ENCODE measurements at regions not wholly inside any gene's neighbourhood (a gene's known extent, or its start where the extent isn't known, plus 50 kb on each side); places are given as distances from the start of the nearest gene placed in this dataset.
"Not testable (repeated sequence)": the region's sequence is repeated elsewhere in the genome, so short reads cannot be mapped to it uniquely, and the experiment has no call there.

GRCh38 chr14:97993508-97994019 is 1196.4 kb downstream of the VRK1 start:
- no peak for DNase-seq

- DNase-seq = no peak
Measured at GRCh38 chr14:97994020-97994531, 1196.9 kb downstream of the VRK1 start.

DNA sequence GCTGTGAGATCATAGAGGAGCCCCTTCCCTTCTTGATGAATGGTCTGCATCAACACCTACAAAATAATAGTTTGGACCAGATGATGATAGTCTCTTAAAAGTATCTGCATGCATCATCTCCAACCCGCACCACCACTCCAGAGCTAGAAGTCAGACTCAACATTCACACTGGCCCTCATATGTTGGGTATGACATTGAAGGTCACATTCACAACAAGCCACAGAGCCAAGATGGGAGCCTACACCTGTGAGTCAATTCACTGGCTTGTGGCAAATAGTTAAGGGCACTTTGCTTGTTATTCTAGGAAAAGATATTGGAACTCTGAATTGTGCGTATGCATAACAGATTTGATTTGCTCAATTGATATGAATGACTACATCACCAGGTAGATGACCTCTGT is 1197.9 kb downstream of the VRK1 start:
- DNase-seq = no peak

DNA sequence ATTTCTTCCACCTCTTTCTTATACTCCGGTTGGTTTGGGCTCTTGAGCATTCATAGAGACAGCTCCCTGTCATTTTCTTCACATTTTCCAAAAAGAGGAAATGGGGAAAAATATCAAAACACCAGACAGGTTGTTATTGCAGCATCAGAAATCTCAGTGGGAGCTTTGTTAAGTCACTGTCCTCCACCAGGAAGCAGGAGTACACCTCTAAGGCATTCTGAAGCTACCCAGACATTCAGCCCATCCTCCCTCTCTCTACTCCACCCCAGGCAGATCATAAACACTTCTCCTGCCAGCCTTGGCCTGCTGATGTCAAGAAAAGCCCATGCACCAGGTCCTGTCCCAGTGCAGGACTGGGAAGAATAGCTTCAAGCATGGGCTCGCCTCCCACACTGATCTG is 1198.3 kb downstream of the VRK1 start:
- no peak for DNase-seq

DNA sequence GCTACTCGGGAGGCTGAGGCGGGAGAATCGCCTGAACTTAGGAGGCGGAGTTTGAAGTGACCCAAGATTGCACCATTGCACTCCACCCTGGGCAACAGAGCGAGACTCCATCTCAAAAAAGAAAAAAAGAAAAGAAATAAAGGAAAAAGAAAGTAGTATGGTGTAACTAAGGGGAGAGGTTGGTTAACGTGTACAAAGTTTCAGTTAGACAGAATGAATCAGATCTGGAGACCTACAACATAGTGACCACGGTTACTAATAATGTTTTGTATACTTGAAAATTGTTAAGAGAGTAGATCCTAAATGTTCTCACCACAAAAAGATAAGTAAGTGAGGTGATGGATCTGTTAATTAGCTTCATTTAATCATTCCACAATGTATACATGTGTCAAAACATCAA is 1208.8 kb downstream of the VRK1 start:
- DNase-seq = no peak

GRCh38 chr14:98008381-98009113 is 1211.4 kb downstream of the VRK1 start:
- DNase-seq = no peak

GRCh38 chr14:98009177-98009576 is 1212.0 kb downstream of the VRK1 start:
- DNase-seq = not testable (repeated sequence)

GRCh38 chr14:98010784-98011183 is 1213.6 kb downstream of the VRK1 start:
- no peak for DNase-seq

DNA sequence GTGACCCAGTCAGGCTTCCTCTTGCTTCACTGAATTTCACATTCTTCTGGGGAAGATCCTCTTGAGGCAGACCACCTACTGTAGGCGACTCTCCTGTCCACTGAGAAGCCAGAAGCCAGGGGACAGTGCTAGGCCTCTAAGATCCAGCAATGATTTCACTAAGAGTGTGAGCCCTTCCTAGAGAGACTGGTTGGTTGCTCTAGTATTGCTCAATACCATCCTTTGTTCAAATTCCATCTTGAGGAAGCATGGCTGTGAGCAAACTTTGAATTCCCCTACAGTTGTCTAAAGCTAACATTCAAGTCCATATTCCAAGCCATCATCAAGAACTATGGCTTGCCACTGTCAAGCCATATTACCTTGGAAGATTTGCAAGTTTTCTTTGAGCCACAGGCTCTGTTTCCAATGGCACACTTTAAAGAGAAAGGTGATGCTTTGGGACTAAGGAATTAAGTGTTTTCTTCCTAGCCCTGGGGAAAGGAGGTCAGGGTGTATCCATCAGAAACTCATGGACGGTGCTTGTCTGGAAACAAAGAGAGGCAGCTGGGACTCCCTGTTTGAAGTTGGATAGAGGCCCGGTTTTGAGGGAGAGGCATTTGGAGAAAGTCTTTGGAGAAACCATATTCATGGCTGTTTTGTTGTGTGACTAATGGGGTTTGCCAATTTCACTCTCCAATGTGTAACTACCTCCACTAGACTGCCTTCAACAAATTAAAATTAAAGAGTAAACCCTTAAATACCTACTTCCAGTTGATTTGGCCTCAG is 1217.9 kb downstream of the VRK1 start:
- no peak for DNase-seq

GRCh38 chr14:98015921-98016320 is 1218.7 kb downstream of the VRK1 start:
- DNase-seq = no peak

GRCh38 chr14:98018628-98019027 is 1221.4 kb downstream of the VRK1 start:
- no peak for DNase-seq

- no peak for DNase-seq
Measured at GRCh38 chr14:98022541-98023520, 1225.6 kb downstream of the VRK1 start.

DNA sequence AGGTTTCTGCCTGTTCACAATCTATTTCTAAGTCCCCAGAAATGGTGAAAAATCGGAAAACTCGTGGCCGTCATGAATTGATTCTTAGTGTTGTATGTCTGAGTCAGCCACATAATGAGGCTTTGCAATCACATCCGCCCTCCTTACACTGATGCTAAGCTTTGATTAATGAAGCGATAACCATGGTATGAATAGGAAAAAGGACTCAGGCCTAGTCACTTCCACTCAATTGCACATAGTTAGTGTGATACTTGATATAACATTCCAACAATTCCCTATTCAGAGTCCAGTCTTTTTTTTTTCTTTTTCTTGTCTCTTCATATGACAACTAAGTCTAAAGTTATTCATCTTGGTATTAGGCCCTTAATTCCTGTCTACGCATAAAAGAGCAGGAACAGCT is 1231.0 kb downstream of the VRK1 start:
- DNase-seq = no peak

DNA sequence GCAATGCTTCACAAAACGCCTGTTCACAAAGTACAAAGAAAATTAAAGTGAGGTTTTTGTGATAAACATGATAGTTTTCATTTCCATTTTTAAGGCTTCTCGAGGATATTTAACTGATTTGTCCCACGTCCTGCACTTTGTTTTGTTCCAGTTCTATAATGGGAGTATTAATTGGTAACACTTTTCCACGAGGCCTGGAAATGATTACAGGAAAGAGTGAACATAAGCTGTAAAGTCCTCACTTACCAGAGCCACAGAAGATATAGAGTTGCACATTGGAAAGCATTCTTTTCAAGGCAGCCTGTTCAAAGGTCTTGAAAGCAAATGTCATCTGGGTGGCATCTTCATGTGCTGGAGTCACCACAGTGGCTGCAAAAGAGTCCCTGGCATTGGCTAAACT is 1236.6 kb downstream of the BCL11B start:
- DNase-seq = no peak

DNA sequence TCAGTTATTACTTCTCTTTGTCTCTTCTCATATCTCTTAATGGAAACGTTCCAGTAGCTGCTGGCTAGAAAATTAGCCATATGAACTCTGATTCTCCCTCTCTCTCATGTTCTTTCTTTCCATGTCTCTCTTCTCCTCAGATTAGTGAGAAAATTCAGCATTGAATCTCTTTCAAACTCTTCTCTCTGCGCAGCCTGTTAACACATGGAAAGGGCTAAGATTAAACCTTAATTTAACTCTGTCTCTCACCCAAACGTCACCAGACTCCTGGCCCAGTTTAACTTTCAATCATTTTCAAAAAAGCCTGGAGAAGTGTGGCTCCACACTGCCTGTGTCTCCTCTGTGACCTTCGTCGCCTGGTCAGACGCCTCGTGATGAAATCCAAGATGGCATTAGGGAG is 1234.2 kb downstream of the BCL11B start:
- no peak for DNase-seq

- no peak for DNase-seq
Measured at GRCh38 chr14:98056946-98057345, 1215.1 kb downstream of the BCL11B start.

DNA sequence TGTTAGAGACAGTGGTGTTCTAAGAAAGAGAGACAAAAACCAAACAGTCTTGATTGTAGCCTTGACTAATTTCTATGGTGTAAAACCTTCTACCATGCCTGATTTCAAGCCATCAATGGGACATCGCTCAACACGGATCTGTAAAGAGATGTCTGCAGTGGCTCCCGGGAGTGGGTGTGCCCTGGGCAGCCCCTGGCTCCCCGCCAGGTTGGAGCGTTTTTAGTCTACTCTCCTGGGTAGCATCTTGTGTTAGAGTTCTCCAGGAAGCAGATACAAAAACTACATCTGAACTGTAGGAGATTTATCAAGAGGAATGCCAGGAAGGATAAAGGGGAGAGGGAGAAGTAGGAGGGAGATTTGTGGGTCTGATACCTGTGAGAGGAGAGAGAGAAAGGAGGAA is 1212.9 kb downstream of the BCL11B start:
- DNase-seq = no peak

DNA sequence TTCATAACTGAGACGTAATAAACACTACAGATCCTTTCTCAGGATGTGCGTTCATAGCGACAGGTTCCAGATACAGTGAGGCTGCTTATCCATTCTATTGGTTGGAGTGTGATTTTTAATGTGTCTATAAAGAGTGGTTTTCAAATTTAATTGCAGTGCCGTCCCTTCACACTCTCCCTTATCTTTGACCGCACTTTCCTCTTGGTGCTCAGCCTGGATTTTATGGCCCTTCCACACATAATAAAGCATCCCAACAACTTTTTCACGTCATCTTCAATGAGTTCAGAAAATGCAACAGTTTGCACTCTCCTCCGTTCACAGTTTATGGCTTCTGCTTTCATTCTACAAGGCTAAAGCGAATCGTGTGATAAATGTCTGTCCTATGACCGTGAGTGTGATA is 1209.9 kb downstream of the BCL11B start:
- DNase-seq = no peak

DNA sequence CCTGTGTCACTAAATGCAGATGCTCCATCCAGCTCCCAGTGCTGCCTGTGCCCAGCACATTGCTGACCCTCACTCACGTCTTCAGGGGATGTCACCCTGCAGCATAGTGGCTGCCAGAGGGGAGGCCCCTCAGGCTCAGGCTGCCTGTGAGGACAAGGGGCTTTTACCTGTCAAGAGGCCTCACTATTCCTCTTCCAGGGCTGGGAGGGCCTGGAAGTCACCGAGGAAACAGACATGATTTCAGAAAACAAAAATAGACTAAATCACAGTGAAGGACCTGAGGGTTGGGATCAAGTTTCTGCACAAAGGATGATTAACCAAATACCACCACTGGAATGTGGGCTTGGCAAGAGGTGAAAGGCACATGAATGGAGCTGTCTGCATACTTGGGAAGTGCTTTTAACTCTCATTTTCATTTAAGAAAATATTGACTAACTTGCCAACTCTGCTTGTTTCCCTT is 1202.3 kb downstream of the BCL11B start:
- DNase-seq = no peak

GRCh38 chr14:98070536-98070935 is 1201.5 kb downstream of the BCL11B start:
- DNase-seq = no peak

- DNase-seq = no peak
Measured at GRCh38 chr14:98074111-98074510, 1197.9 kb downstream of the BCL11B start.

- DNase-seq = no peak
Measured at GRCh38 chr14:98077176-98077575, 1194.8 kb downstream of the BCL11B start.

GRCh38 chr14:98082833-98083232 is 1189.2 kb downstream of the BCL11B start:
- DNase-seq = no peak
